Neural cell (in vitro differentiated cells): ENCODE measurements at regions not wholly inside any gene's neighbourhood (a gene's known extent, or its start where the extent isn't known, plus 50 kb on each side); places are given as distances from the start of the nearest gene placed in this dataset.

Experiments used
- H2AFZ ChIP-seq: fragments of 200-600, 300-800 bp; sonication (generic), shearing (Covaris generic); 2 replicates; pipeline ENCODE4 v1.6.0; 2014; ENCODE audit warnings: low read depth, mild to moderate bottlenecking, antibody characterized with exemption, low read length, moderate library complexity
- H3F3A ChIP-seq: fragments of 200-600 bp; shearing (Covaris generic); 2 replicates; pipeline ENCODE4 v1.6.1; 2016; ENCODE audit warnings: mild to moderate bottlenecking, moderate library complexity, mixed read lengths, antibody characterized with exemption, low read length; ENCODE audit not compliant: insufficient read depth, poor library complexity, severe bottlenecking
- H3K27ac ChIP-seq: fragments of 200-600, 300-800 bp; sonication (generic), shearing (Covaris generic); 2 replicates; pipeline ENCODE4 v1.5.1; 2014; ENCODE audit warnings: mild to moderate bottlenecking, low read length, moderate library complexity
- H3K27me3 ChIP-seq: fragments of 300-800, 200-600 bp; sonication (generic), shearing (Covaris generic); 2 replicates; pipeline ENCODE4 v1.6.0; 2014; ENCODE audit warnings: mild to moderate bottlenecking, low read depth, low read length, moderate library complexity; ENCODE audit not compliant: insufficient read depth
- H3K36me3 ChIP-seq: fragments of 300-800, 200-600 bp; sonication (generic), shearing (Covaris generic); 2 replicates; pipeline ENCODE4 v1.5.1; 2014; ENCODE audit warnings: mild to moderate bottlenecking, antibody characterized with exemption, low read length, moderate library complexity; ENCODE audit not compliant: insufficient read depth
- H3K4me2 ChIP-seq: fragments of 300-800, 200-600 bp; sonication (generic), shearing (Covaris generic); 2 replicates; pipeline ENCODE4 v1.6.0; 2014; ENCODE audit warnings: mild to moderate bottlenecking, low read length
- H3K4me3 ChIP-seq: fragments of 300-800, 200-600 bp; sonication (generic), shearing (Covaris generic); 2 replicates; pipeline ENCODE4 v1.5.1; 2014; ENCODE audit warnings: mild to moderate bottlenecking, low read length, moderate library complexity
- H3K79me2 ChIP-seq: fragments of 200-600 bp; shearing (Covaris generic); replicated peaks from 2 replicates; pipeline ENCODE4 v1.6.0; 2014; ENCODE audit warnings: mild to moderate bottlenecking, low read length, moderate library complexity; ENCODE audit not compliant: insufficient read depth
- H3K9ac ChIP-seq: fragments of 300-800, 200-600 bp; sonication (generic), shearing (Covaris generic); 2 replicates; pipeline ENCODE4 v1.6.1; 2016; ENCODE audit warnings: mild to moderate bottlenecking, low read length, mixed read lengths
- H3K9me2 ChIP-seq: fragments of 200-600 bp; shearing (Covaris generic); 2 replicates; pipeline ENCODE4 v1.6.1; 2016; ENCODE audit warnings: mild to moderate bottlenecking, low read length, mixed read lengths; ENCODE audit not compliant: insufficient read depth
- H3K9me3 ChIP-seq: fragments of 200-600, 300-800 bp; sonication (generic), shearing (Covaris generic); 2 replicates; pipeline ENCODE4 v1.6.1; 2016; ENCODE audit warnings: mild to moderate bottlenecking, mixed run types, low read length, moderate library complexity, mixed read lengths
- H4K20me1 ChIP-seq: fragments of 200-600 bp; shearing (Covaris generic); 2 replicates; pipeline ENCODE4 v1.6.1; 2016; ENCODE audit warnings: mild to moderate bottlenecking, mixed run types; ENCODE audit not compliant: insufficient read depth
- EP300 ChIP-seq: fragments of 450-650 bp; conservative IDR thresholded peaks from 2 replicates; pipeline ENCODE4 v1.6.1; 2014; ENCODE audit warnings: antibody characterized with exemption, mild to moderate bottlenecking, moderate library complexity; ENCODE audit not compliant: poor library complexity, severe bottlenecking
- EZH2 ChIP-seq: fragments of 200-600, 300-800 bp; shearing (Covaris generic), sonication (generic); IDR thresholded peaks from 2 replicates; pipeline ENCODE4 v1.6.1; 2014; ENCODE audit warnings: antibody characterized with exemption, low read length, borderline replicate concordance, mild to moderate bottlenecking; ENCODE audit not compliant: insufficient read depth, poor library complexity, severe bottlenecking
- MXI1 ChIP-seq: fragments of 450-650 bp; conservative IDR thresholded peaks from 2 replicates; pipeline ENCODE4 v1.6.1; 2014; ENCODE audit warnings: antibody characterized with exemption, mild to moderate bottlenecking; ENCODE audit not compliant: poor library complexity, severe bottlenecking
- POLR2AphosphoS5 ChIP-seq: IDR thresholded peaks from 2 replicates; pipeline ENCODE4 v1.6.1; 2012
- RAD21 ChIP-seq: fragments of 450-650 bp; conservative IDR thresholded peaks from 2 replicates; pipeline ENCODE4 v1.6.1; 2014; ENCODE audit warnings: antibody characterized with exemption, mild to moderate bottlenecking, moderate library complexity
- SMC3 ChIP-seq: fragments of 450-650 bp; conservative IDR thresholded peaks from 2 replicates; pipeline ENCODE4 v1.6.1; 2014; ENCODE audit warnings: antibody characterized with exemption, mild to moderate bottlenecking, moderate library complexity; ENCODE audit not compliant: poor library complexity
- TAF1 ChIP-seq: IDR thresholded peaks from 2 replicates; pipeline ENCODE4 v1.6.1; 2012; ENCODE audit warnings: low read depth
- TF ChIP-seq, protein P1 (sequence below): fragments of 450-650 bp; IDR thresholded peaks from 2 replicates; pipeline ENCODE4 v1.5.1; 2014; ENCODE audit warnings: antibody characterized with exemption, mild to moderate bottlenecking, moderate library complexity; ENCODE audit not compliant: poor library complexity, severe bottlenecking
- TF ChIP-seq, protein P2 (sequence below): IDR thresholded peaks from 2 replicates; pipeline ENCODE4 v1.6.1; 2012; ENCODE audit warnings: borderline replicate concordance

GRCh38 chr9:38127271-38127839, 58.3 kb upstream of the SHB start:
- Histone ChIP-seq H3F3A (no peaks in the 10 kb centered on the region), H3K79me2 (no peaks in the 10 kb centered on the region), H3K9ac (no peak overlapping the region), H3K4me3 (no peak overlapping the region), H3K27ac (no peak overlapping the region), H3K27me3 (no peaks in the 10 kb centered on the region), H3K9me2 (no peaks in the 10 kb centered on the region), H4K20me1 (no peaks in the 10 kb centered on the region), H3K4me2 (no peak overlapping the region), H3K9me3 (no peaks in the 10 kb centered on the region), H2AFZ (no peak overlapping the region), H3K36me3 (no peaks in the 10 kb centered on the region)
- TF ChIP-seq MXI1 = no peak
- TF ChIP-seq SMC3 = no peak
- TF ChIP-seq EP300 = no peak
- no peak for TF ChIP-seq RAD21
- TF ChIP-seq, protein P1, sequence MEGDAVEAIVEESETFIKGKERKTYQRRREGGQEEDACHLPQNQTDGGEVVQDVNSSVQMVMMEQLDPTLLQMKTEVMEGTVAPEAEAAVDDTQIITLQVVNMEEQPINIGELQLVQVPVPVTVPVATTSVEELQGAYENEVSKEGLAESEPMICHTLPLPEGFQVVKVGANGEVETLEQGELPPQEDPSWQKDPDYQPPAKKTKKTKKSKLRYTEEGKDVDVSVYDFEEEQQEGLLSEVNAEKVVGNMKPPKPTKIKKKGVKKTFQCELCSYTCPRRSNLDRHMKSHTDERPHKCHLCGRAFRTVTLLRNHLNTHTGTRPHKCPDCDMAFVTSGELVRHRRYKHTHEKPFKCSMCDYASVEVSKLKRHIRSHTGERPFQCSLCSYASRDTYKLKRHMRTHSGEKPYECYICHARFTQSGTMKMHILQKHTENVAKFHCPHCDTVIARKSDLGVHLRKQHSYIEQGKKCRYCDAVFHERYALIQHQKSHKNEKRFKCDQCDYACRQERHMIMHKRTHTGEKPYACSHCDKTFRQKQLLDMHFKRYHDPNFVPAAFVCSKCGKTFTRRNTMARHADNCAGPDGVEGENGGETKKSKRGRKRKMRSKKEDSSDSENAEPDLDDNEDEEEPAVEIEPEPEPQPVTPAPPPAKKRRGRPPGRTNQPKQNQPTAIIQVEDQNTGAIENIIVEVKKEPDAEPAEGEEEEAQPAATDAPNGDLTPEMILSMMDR = no peak
- no peak for TF ChIP-seq POLR2AphosphoS5
- TF ChIP-seq, protein P2, sequence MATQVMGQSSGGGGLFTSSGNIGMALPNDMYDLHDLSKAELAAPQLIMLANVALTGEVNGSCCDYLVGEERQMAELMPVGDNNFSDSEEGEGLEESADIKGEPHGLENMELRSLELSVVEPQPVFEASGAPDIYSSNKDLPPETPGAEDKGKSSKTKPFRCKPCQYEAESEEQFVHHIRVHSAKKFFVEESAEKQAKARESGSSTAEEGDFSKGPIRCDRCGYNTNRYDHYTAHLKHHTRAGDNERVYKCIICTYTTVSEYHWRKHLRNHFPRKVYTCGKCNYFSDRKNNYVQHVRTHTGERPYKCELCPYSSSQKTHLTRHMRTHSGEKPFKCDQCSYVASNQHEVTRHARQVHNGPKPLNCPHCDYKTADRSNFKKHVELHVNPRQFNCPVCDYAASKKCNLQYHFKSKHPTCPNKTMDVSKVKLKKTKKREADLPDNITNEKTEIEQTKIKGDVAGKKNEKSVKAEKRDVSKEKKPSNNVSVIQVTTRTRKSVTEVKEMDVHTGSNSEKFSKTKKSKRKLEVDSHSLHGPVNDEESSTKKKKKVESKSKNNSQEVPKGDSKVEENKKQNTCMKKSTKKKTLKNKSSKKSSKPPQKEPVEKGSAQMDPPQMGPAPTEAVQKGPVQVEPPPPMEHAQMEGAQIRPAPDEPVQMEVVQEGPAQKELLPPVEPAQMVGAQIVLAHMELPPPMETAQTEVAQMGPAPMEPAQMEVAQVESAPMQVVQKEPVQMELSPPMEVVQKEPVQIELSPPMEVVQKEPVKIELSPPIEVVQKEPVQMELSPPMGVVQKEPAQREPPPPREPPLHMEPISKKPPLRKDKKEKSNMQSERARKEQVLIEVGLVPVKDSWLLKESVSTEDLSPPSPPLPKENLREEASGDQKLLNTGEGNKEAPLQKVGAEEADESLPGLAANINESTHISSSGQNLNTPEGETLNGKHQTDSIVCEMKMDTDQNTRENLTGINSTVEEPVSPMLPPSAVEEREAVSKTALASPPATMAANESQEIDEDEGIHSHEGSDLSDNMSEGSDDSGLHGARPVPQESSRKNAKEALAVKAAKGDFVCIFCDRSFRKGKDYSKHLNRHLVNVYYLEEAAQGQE = no peak
- TF ChIP-seq EZH2 = no peak
- TF ChIP-seq TAF1 = no peak

- no peaks in the 10 kb centered on the region for H3K9me2 ChIP-seq
Measured at GRCh38 chr9:38126730-38127129, 57.7 kb upstream of the SHB start.

More at GRCh38 chr9:38126730-38127129, 57.7 kb upstream of the SHB start:
- Histone ChIP-seq H2AFZ (no peak overlapping the region), H3K9me3 (no peaks in the 10 kb centered on the region), H3K36me3 (no peaks in the 10 kb centered on the region), H3F3A (no peaks in the 10 kb centered on the region), H4K20me1 (no peaks in the 10 kb centered on the region), H3K27me3 (no peaks in the 10 kb centered on the region), H3K9ac (no peak overlapping the region), H3K4me2 (no peak overlapping the region), H3K4me3 (no peak overlapping the region), H3K79me2 (no peaks in the 10 kb centered on the region), H3K27ac (no peak overlapping the region)
- TF ChIP-seq, protein P1 = no peak
- no peak for TF ChIP-seq MXI1
